ENCODE measurements at regions not wholly inside any gene's neighbourhood (a gene's known extent, or its start where the extent isn't known, plus 50 kb on each side); places are given as distances from the start of the nearest gene placed in this dataset.

- 76 to 88% methylated on average over 3 of the region's 3 CpGs for WGBS, 2 donors
- Histone ChIP-seq H3K27me3 (ENCODE audit: control insufficient read depth in 3 of 3, insufficient read depth in 3 of 3, low read length in 2 of 3) (peaks cover 0 to 18% (median 4%) of the 10 kb centered on the region in 3 donors), H3K4me3 (no peak overlapping the region), H3K36me3 (ENCODE audit: control insufficient read depth in 4 of 4, insufficient read depth in 4 of 4, low read length in 4 of 4) (no peaks in the 10 kb centered on the region), H3K9me3 (ENCODE audit: control insufficient read depth in 4 of 4, insufficient read depth in 3 of 4, low read length in 3 of 4) (no peaks in the 10 kb centered on the region), H3K27ac (ENCODE audit: low read depth in 1 of 2, low read length in 1 of 2) (no peak overlapping the region), H3K9ac (ENCODE audit: insufficient read depth in 1 of 2, low read length in 2 of 2) (no peak overlapping the region), H3K4me1 (ENCODE audit: control insufficient read depth in 5 of 5, insufficient read depth in 5 of 5, low read length in 5 of 5) (peaks cover 0 to 13% (median 0%) of the 10 kb centered on the region in 5 donors)
- DNase-seq (no peak), ATAC-seq (ENCODE audit: insufficient read depth, low FRiP score) (no peak)
- TF ChIP-seq CTCF (IDR thresholded peaks at IDR 0.05; ENCODE audit: control extremely low read depth, extremely low read depth), result no peak
Observed at GRCh38 chr3:44016818-44017217, 224.9 kb upstream of the TOPAZ1 start.

- Histone ChIP-seq H3K27me3 (ENCODE audit: control insufficient read depth in 3 of 3, insufficient read depth in 3 of 3, low read length in 2 of 3) (peaks cover 0 to 38% (median 19%) of the 10 kb centered on the region in 3 donors), H3K4me3 (no peak overlapping the region), H3K27ac (ENCODE audit: low read depth in 1 of 2, low read length in 1 of 2) (no peak overlapping the region), H3K4me1 (ENCODE audit: control insufficient read depth in 5 of 5, insufficient read depth in 5 of 5, low read length in 5 of 5) (peaks cover 0 to 19% (median 0%) of the 10 kb centered on the region in 5 donors), H3K9me3 (ENCODE audit: control insufficient read depth in 4 of 4, insufficient read depth in 3 of 4, low read length in 3 of 4) (no peaks in the 10 kb centered on the region), H3K36me3 (ENCODE audit: control insufficient read depth in 4 of 4, insufficient read depth in 4 of 4, low read length in 4 of 4) (no peaks in the 10 kb centered on the region), H3K9ac (ENCODE audit: insufficient read depth in 1 of 2, low read length in 2 of 2) (no peak overlapping the region)
- 91 to 93% methylated on average over 9 of the region's 9 CpGs for WGBS, 2 donors
- no peak for TF ChIP-seq CTCF (IDR thresholded peaks at IDR 0.05; ENCODE audit: control extremely low read depth, extremely low read depth)
- DNase-seq, result no peak
- no peak for ATAC-seq (ENCODE audit: insufficient read depth, low FRiP score)
Observed at GRCh38 chr3:44018926-44019325, 222.8 kb upstream of the TOPAZ1 start.

GRCh38 chr3:44019736-44020135 lies 221.9 kb upstream of the TOPAZ1 start:
- no peak for TF ChIP-seq CTCF (IDR thresholded peaks at IDR 0.05; ENCODE audit: control extremely low read depth, extremely low read depth)
- Histone ChIP-seq H3K4me1 (ENCODE audit: control insufficient read depth in 5 of 5, insufficient read depth in 5 of 5, low read length in 5 of 5) (peaks cover 0 to 19% (median 0%) of the 10 kb centered on the region in 5 donors), H3K36me3 (ENCODE audit: control insufficient read depth in 4 of 4, insufficient read depth in 4 of 4, low read length in 4 of 4) (no peaks in the 10 kb centered on the region), H3K4me3 (no peak overlapping the region), H3K27ac (ENCODE audit: low read depth in 1 of 2, low read length in 1 of 2) (no peak overlapping the region), H3K27me3 (ENCODE audit: control insufficient read depth in 3 of 3, insufficient read depth in 3 of 3, low read length in 2 of 3) (peaks cover 0 to 46% (median 22%) of the 10 kb centered on the region in 3 donors), H3K9me3 (ENCODE audit: control insufficient read depth in 4 of 4, insufficient read depth in 3 of 4, low read length in 3 of 4) (no peaks in the 10 kb centered on the region), H3K9ac (ENCODE audit: insufficient read depth in 1 of 2, low read length in 2 of 2) (no peak overlapping the region)
- DNase-seq, result peak in 2 of 3 donors; percentile 35 to 62
- ATAC-seq (ENCODE audit: insufficient read depth, low FRiP score), result no peak
- WGBS, 2 donors, result 71 to 82% methylated on average over 7 of the region's 7 CpGs

- 38 to 84% methylated on average over 1 of the region's 1 CpG for WGBS, 2 donors
- Histone ChIP-seq H3K27me3 (ENCODE audit: control insufficient read depth in 3 of 3, insufficient read depth in 3 of 3, low read length in 2 of 3) (peaks cover 0 to 50% (median 22%) of the 10 kb centered on the region in 3 donors), H3K27ac (ENCODE audit: low read depth in 1 of 2, low read length in 1 of 2) (no peak overlapping the region), H3K4me3 (no peak overlapping the region), H3K9ac (ENCODE audit: insufficient read depth in 1 of 2, low read length in 2 of 2) (no peak overlapping the region), H3K4me1 (ENCODE audit: control insufficient read depth in 5 of 5, insufficient read depth in 5 of 5, low read length in 5 of 5) (peaks cover 0 to 19% (median 0%) of the 10 kb centered on the region in 5 donors), H3K36me3 (ENCODE audit: control insufficient read depth in 4 of 4, insufficient read depth in 4 of 4, low read length in 4 of 4) (no peaks in the 10 kb centered on the region), H3K9me3 (ENCODE audit: control insufficient read depth in 4 of 4, insufficient read depth in 3 of 4, low read length in 3 of 4) (no peaks in the 10 kb centered on the region)
- DNase-seq, result no peak
- ATAC-seq (ENCODE audit: insufficient read depth, low FRiP score), result no peak
- no peak for TF ChIP-seq CTCF (IDR thresholded peaks at IDR 0.05; ENCODE audit: control extremely low read depth, extremely low read depth)
Observed at GRCh38 chr3:44020143-44020542, 221.5 kb upstream of the TOPAZ1 start.

All from lung (tissue), 11 donors.